ENCODE measurements at regions not wholly inside any gene's neighbourhood (a gene's known extent, or its start where the extent isn't known, plus 50 kb on each side); places are given as distances from the start of the nearest gene placed in this dataset.

- no peaks in the 10 kb centered on the region for H4K20me1 ChIP-seq (replicated peaks; ENCODE audit: control insufficient read depth, extremely low read depth, insufficient read depth, low read length)
- no peak overlapping the region for H3K4me2 ChIP-seq (ENCODE audit: insufficient read depth, low read length)
- H3K9me1 ChIP-seq (replicated peaks; ENCODE audit: control insufficient read depth, extremely low read depth, insufficient read depth, low read length) = no peaks in the 10 kb centered on the region
- no TSS peak for BruUV-seq (replicated peaks)
- no peaks in the 10 kb centered on the region for H3K27me3 ChIP-seq (ENCODE audit: control insufficient read depth in 2 of 2, insufficient read depth in 2 of 2, low read length in 2 of 2)
- POLR2A ChIA-PET = no interaction called here
- intact Hi-C loops (cut with micrococcal nuclease) (no loop called here), dilution Hi-C loops (cut with MboI; ENCODE audit: extremely low pct_ligation_motif_present, low sequenced_read_pairs) (no loop called here)
- no peaks in the 10 kb centered on the region for H3K36me3 ChIP-seq (ENCODE audit: control insufficient read depth in 2 of 2, extremely low read depth in 1 of 2, insufficient read depth in 2 of 2, low read length in 2 of 2)
- TF ChIP-seq MAX (IDR thresholded peaks at IDR 0.05; ENCODE audit: insufficient read depth, insufficient read length) = no peak
- TF ChIP-seq POLR2AphosphoS5 (IDR thresholded peaks at IDR 0.05; ENCODE audit: insufficient read depth, low read depth, low read length) = no peak
- TF ChIP-seq POLR2A (IDR thresholded peaks at IDR 0.05; ENCODE audit: low read depth, low read length) = no peak
- no peak for TF ChIP-seq CTCF (IDR thresholded peaks at IDR 0.05; ENCODE audit: extremely low read depth in 1 of 2, insufficient read depth in 1 of 2, low read depth in 1 of 2, low read length in 2 of 2)
- no peak for TF ChIP-seq FOS (IDR thresholded peaks at IDR 0.05; ENCODE audit: borderline replicate concordance, insufficient read depth, low read length)
- no peak for TF ChIP-seq GATA2 (IDR thresholded peaks at IDR 0.05; ENCODE audit: insufficient read depth, insufficient read length, low read depth, low read length)
- no peak for TF ChIP-seq MYC (IDR thresholded peaks at IDR 0.05; ENCODE audit: low read depth, low read length)
- TF ChIP-seq EZH2 (IDR thresholded peaks at IDR 0.05; ENCODE audit: borderline replicate concordance, low read depth, low read length, severe bottlenecking) = no peak
- TF ChIP-seq JUN (IDR thresholded peaks at IDR 0.05; ENCODE audit: borderline replicate concordance, insufficient read depth, insufficient read length, low read depth) = no peak
- no peak for FAIRE-seq
- no peaks in the 10 kb centered on the region for H3K9me3 ChIP-seq (replicated peaks; ENCODE audit: control insufficient read depth, insufficient read depth, low read length)
- H3K79me2 ChIP-seq (ENCODE audit: control insufficient read depth, insufficient read depth, low read length) = no peaks in the 10 kb centered on the region
- no peak overlapping the region for H3K9ac ChIP-seq (replicated peaks; ENCODE audit: extremely low read depth, insufficient read depth, low read length)
- no peak overlapping the region for H3K4me3 ChIP-seq (replicated peaks in 1 of 3; ENCODE audit: insufficient read depth in 1 of 3, low read depth in 1 of 3, low read length in 3 of 3)
- CTCF ChIA-PET = no interaction called here
- no peak overlapping the region for H3K27ac ChIP-seq (ENCODE audit: insufficient read depth, low read depth, low read length)
- DNase-seq (ENCODE audit: low read depth, low spot score) = no peak
- H2AFZ ChIP-seq (ENCODE audit: low read depth, low read length) = no peak overlapping the region
- no peaks in the 10 kb centered on the region for H3K4me1 ChIP-seq (ENCODE audit: control insufficient read depth, extremely low read depth, insufficient read depth, low read length)
Measured at GRCh38 chr16:10312784-10313724, 72.8 kb upstream of the ATF7IP2 start.
